ENCODE measurements at regions not wholly inside any gene's neighbourhood (a gene's known extent, or its start where the extent isn't known, plus 50 kb on each side); places are given as distances from the start of the nearest gene placed in this dataset.

DNA sequence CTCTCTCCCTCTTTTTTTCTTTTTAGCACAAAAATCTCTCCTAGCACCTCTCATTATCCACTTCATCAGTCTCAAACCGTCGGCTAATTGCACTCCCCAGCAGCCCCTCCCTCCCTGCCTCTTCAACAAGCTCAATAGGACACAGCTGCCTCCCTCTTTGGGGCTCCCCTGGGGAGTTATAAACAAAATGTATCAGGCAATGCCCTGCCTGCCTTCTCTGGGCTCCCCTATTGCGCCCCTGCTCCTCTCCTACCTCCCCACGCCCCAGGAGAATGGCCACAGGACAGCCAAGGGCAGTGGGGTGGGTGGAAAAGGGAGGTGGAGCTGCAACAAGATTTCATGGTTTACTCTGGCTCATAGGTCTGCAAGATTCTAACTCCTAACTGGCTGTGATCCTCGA is 147.1 kb upstream of the GRIK3 start:
- no peaks in the 10 kb centered on the region for H3K36me3 Mint-ChIP-seq (ENCODE audit: insufficient read depth, unreplicated experiment)
- no peaks in the 10 kb centered on the region for H3K4me1 Mint-ChIP-seq (ENCODE audit: low read depth, unreplicated experiment)
- BruUV-seq (replicated peaks) = no TSS peak
- intact Hi-C loops (cut with micrococcal nuclease; ENCODE audit: unreplicated experiment) = no loop called here
- no peak overlapping the region for H3K4me3 Mint-ChIP-seq (ENCODE audit: low read depth, unreplicated experiment)
- TF ChIP-seq CTCF (IDR thresholded peaks at IDR 0.05; ENCODE audit: unreplicated experiment) = no peak
- H3K9me3 Mint-ChIP-seq (ENCODE audit: low read depth, unreplicated experiment) = no peaks in the 10 kb centered on the region
- H3K27me3 Mint-ChIP-seq (ENCODE audit: unreplicated experiment) = peaks cover 61% of the 10 kb centered on the region
- H3K27ac Mint-ChIP-seq (ENCODE audit: unreplicated experiment) = no peak overlapping the region
- no peak for DNase-seq
- CTCF ChIA-PET = no interaction called here

GRCh38 chr1:37184789-37185188 is 150.5 kb upstream of the GRIK3 start:
- no peak overlapping the region for H3K27ac Mint-ChIP-seq (ENCODE audit: unreplicated experiment)
- peaks cover 37% of the 10 kb centered on the region for H3K27me3 Mint-ChIP-seq (ENCODE audit: unreplicated experiment)
- intact Hi-C loops (cut with micrococcal nuclease; ENCODE audit: unreplicated experiment) = no loop called here
- no TSS peak for BruUV-seq (replicated peaks)
- H3K36me3 Mint-ChIP-seq (ENCODE audit: insufficient read depth, unreplicated experiment) = no peaks in the 10 kb centered on the region
- TF ChIP-seq CTCF (IDR thresholded peaks at IDR 0.05; ENCODE audit: unreplicated experiment) = no peak
- no peaks in the 10 kb centered on the region for H3K9me3 Mint-ChIP-seq (ENCODE audit: low read depth, unreplicated experiment)
- DNase-seq = no peak
- CTCF ChIA-PET = no interaction called here
- no peaks in the 10 kb centered on the region for H3K4me1 Mint-ChIP-seq (ENCODE audit: low read depth, unreplicated experiment)
- no peak overlapping the region for H3K4me3 Mint-ChIP-seq (ENCODE audit: low read depth, unreplicated experiment)

DNA sequence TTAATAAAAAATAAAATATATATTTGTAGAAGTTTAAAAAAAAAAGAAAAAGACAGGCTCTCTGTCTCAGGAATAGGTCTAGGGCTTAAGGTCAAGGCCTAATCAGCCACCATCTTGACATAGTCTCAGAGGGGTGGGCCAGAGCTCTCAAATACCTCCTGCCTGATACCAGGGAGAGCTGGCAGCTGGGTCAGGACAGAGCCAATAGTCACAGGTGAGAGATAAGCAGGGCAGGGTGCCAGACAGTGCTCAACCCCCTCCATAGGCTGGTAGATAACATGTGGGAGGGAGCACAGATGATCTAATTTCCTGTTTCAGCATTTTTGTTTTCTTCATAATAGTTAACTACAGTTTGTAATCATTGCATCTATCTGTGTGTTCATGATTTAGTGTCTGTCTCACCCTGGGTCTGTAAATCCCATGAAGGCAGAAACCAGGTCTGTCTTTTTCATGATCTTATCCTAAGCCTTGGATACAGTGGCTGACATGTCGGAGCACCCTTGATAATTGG is 152.0 kb upstream of the GRIK3 start:
- H3K4me3 Mint-ChIP-seq (ENCODE audit: low read depth, unreplicated experiment) = no peak overlapping the region
- intact Hi-C loops (cut with micrococcal nuclease; ENCODE audit: unreplicated experiment) = no loop called here
- BruUV-seq (replicated peaks) = no TSS peak
- peaks cover 37% of the 10 kb centered on the region for H3K27me3 Mint-ChIP-seq (ENCODE audit: unreplicated experiment)
- H3K4me1 Mint-ChIP-seq (ENCODE audit: low read depth, unreplicated experiment) = no peaks in the 10 kb centered on the region
- no peak for TF ChIP-seq CTCF (IDR thresholded peaks at IDR 0.05; ENCODE audit: unreplicated experiment)
- DNase-seq = no peak
- CTCF ChIA-PET = no interaction called here
- no peaks in the 10 kb centered on the region for H3K36me3 Mint-ChIP-seq (ENCODE audit: insufficient read depth, unreplicated experiment)
- no peaks in the 10 kb centered on the region for H3K9me3 Mint-ChIP-seq (ENCODE audit: low read depth, unreplicated experiment)
- H3K27ac Mint-ChIP-seq (ENCODE audit: unreplicated experiment) = no peak overlapping the region

GRCh38 chr1:37189111-37189510 is 154.8 kb upstream of the GRIK3 start:
- no peaks in the 10 kb centered on the region for H3K4me1 Mint-ChIP-seq (ENCODE audit: low read depth, unreplicated experiment)
- no peaks in the 10 kb centered on the region for H3K9me3 Mint-ChIP-seq (ENCODE audit: low read depth, unreplicated experiment)
- no peak for DNase-seq
- TF ChIP-seq CTCF (IDR thresholded peaks at IDR 0.05; ENCODE audit: unreplicated experiment) = no peak
- CTCF ChIA-PET = no interaction called here
- H3K27ac Mint-ChIP-seq (ENCODE audit: unreplicated experiment) = no peak overlapping the region
- H3K27me3 Mint-ChIP-seq (ENCODE audit: unreplicated experiment) = peaks cover 33% of the 10 kb centered on the region
- no peak overlapping the region for H3K4me3 Mint-ChIP-seq (ENCODE audit: low read depth, unreplicated experiment)
- no TSS peak for BruUV-seq (replicated peaks)
- H3K36me3 Mint-ChIP-seq (ENCODE audit: insufficient read depth, unreplicated experiment) = no peaks in the 10 kb centered on the region
- intact Hi-C loops (cut with micrococcal nuclease; ENCODE audit: unreplicated experiment) = no loop called here
